IPS DF 6.9 (cell line): ENCODE measurements at regions not wholly inside any gene's neighbourhood (a gene's known extent, or its start where the extent isn't known, plus 50 kb on each side); places are given as distances from the start of the nearest gene placed in this dataset.
"Not testable (repeated sequence)": the region's sequence is repeated elsewhere in the genome, so short reads cannot be mapped to it uniquely, and the experiment has no call there.

Source experiments
- DNase-seq: peaks from one replicate; pipeline ENCODE4 v3.0.0-alpha.2; 2013; ENCODE audit warnings: low read depth, low spot score
- H3K27ac ChIP-seq: one replicate; pipeline ENCODE4 v1.5.1; 2013; ENCODE audit warnings: low read length, control low read depth
- H3K27me3 ChIP-seq: 2 replicates; pipeline ENCODE4 v1.6.1; 2013; ENCODE audit warnings: mild to moderate bottlenecking, low read length; ENCODE audit not compliant: control insufficient read depth, insufficient read depth
- H3K36me3 ChIP-seq: 2 replicates; pipeline ENCODE4 v1.6.1; 2013; ENCODE audit warnings: low read length; ENCODE audit not compliant: control insufficient read depth, insufficient read depth
- H3K4me1 ChIP-seq: 2 replicates; pipeline ENCODE4 v1.6.1; 2013; ENCODE audit warnings: low read length; ENCODE audit not compliant: control insufficient read depth, insufficient read depth
- H3K4me3 ChIP-seq: 2 replicates; pipeline ENCODE4 v1.5.1; 2013; ENCODE audit warnings: mild to moderate bottlenecking, low read length
- H3K9me3 ChIP-seq: 2 replicates; pipeline ENCODE4 v1.6.1; 2013; ENCODE audit warnings: low read length, inconsistent platforms; ENCODE audit not compliant: control insufficient read depth, insufficient read depth
- WGBS: extraction: QIAGEN DNeasy Blood & Tissue Kit; methylation state at CpG from one replicate; pipeline ENCODE4 v1.1.7; 2013; ENCODE audit warnings: mixed read lengths, missing lambda C conversion rate; ENCODE audit not compliant: insufficient read length, insufficient coverage; 5-methylcytosine and 5-hydroxymethylcytosine counted together

DNA sequence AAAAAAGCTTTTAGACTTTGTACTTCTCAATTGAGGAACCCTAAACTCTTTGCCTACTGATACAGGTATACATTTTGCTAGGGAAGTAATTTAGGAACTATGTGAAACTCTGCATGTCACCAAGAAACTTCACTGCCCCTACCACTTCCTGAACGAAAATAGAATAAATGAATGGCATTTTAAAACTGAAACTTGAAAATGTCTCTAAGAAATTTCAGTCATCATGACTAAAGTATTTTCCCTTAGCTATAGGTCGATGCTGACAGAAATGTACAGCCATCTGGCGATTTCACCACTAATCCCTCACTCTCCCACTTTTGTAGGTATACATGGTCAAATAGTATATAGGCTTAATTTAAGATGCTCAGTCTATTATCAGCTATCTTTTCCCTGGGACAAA, 194.9 kb upstream of the SYT10 start:
- no peaks in the 10 kb centered on the region for H3K9me3 ChIP-seq
- no peak overlapping the region for H3K27ac ChIP-seq
- DNase-seq = no peak
- WGBS = no CpG with 5 or more reads among the region's 3 CpGs
- no peaks in the 10 kb centered on the region for H3K27me3 ChIP-seq
- no peak overlapping the region for H3K4me3 ChIP-seq
- H3K36me3 ChIP-seq = no peaks in the 10 kb centered on the region
- no peaks in the 10 kb centered on the region for H3K4me1 ChIP-seq

DNA sequence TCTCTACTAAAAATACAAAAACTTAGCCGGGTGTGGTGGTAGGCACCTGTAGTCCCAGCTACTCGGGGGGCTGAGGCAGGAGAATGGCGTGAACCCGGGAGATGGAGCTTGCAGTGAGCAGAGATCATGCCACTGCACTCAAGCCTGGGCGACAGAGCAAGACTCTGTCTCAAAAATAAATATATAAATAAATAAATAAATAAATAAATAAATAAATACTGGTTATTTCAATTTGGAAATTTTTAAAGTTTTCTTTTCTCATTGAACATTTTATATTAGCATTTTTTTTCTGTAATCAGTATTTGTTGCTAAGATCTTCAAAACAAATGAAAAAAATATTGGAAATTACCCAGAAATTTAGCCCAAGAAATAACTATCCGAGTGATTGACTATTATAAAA, 197.3 kb upstream of the SYT10 start:
- H3K27ac ChIP-seq, H3K36me3 ChIP-seq, H3K9me3 ChIP-seq, H3K4me3 ChIP-seq, H3K27me3 ChIP-seq, H3K4me1 ChIP-seq, DNase-seq: not testable (repeated sequence)
- WGBS = no CpG with 5 or more reads among the region's 6 CpGs

DNA sequence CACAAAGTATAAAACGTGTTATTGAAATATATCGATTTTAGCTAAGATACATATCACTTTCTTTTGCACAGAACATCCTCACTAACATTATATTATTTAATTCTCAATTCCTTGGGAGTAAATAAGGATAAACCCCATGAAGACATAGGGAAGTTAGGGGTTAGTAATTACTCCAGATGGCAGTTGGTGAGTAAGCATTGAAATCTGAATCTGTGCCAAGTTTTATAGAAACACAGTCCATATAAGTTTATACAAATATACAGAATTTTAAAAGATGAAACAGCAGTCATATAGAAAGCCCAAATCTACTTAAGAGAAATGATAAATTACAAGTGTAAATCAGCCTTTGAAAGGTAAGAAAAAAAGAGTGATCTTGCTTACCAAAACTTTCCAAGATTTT, 200.4 kb upstream of the SYT10 start:
- no peaks in the 10 kb centered on the region for H3K4me1 ChIP-seq
- no peaks in the 10 kb centered on the region for H3K9me3 ChIP-seq
- no peak for DNase-seq
- no peak overlapping the region for H3K4me3 ChIP-seq
- WGBS = 100% methylated on average over 2 of the region's 2 CpGs
- H3K36me3 ChIP-seq = no peaks in the 10 kb centered on the region; the same call in 1 of the 2 replicates
- H3K27ac ChIP-seq = no peak overlapping the region
- no peaks in the 10 kb centered on the region for H3K27me3 ChIP-seq

DNA sequence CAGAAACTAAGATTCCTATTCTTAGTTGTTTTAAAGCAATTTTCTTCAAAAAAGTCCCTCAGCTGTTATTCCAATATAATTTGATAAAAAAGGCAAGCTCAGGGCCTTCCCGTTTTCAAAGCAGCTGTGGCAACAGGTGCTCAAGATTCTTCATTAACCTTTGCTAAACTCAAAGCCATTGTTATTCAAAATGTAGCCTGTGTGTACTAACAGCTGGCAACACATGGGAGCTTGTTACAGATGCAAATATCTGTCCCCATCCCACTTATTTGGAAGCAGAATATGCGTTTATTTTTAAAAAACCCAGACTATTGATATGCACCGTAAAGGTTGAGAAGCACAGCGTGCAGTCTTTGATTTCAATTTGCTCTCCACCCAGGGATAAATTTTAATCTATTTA, 210.4 kb upstream of the SYT10 start:
- no CpG with 5 or more reads among the region's 4 CpGs for WGBS
- no peak overlapping the region for H3K4me3 ChIP-seq
- no peaks in the 10 kb centered on the region for H3K4me1 ChIP-seq
- H3K9me3 ChIP-seq = no peaks in the 10 kb centered on the region; the same call in 1 of the 2 replicates
- H3K27me3 ChIP-seq = no peaks in the 10 kb centered on the region
- no peak overlapping the region for H3K27ac ChIP-seq
- H3K36me3 ChIP-seq = no peaks in the 10 kb centered on the region; the same call in 1 of the 2 replicates
- DNase-seq = no peak

DNA sequence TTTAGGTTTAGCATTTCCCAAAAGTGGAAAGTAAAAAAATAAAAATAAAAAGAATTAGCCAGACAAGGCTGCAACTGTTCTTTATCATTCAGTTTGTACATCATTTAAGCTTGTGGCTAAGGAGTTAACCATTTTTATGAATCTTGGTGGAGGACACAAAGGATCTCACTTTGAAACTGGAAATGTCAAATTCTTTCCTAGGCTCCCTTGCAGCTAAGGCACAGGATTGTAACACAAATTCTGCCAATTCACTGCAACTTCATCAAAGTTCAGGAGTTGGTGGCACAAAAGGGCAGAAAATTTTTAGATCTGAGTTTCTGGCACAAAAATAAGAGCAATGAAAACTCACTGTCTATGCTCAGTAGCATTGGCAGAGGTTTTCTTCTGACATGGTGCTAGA, 211.2 kb upstream of the SYT10 start:
- DNase-seq = no peak
- Histone ChIP-seq H3K27me3 (no peaks in the 10 kb centered on the region), H3K9me3 (no peaks in the 10 kb centered on the region; the same call in 1 of the 2 replicates), H3K4me1 (no peaks in the 10 kb centered on the region), H3K27ac (no peak overlapping the region), H3K36me3 (no peaks in the 10 kb centered on the region), H3K4me3 (no peak overlapping the region)

DNA sequence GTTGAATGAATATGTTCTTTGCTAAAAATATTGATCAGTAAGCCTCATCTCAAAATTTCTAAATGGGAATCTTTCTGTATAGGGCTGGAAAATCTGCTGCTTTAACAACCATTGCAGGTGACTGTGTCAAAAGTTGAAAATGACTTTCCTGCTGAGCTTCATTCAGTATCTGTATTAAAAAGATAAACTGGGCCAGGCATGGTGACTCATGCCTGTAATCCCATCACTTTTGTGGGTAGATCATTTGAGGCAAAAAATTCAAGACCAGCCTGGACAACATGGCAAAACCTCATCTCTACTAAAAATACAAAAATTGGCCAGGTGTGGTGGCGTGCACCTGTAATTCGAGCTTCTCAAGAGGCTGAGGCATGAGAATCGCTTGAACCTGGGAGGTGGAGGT, 213.7 kb upstream of the SYT10 start:
- Histone ChIP-seq H3K4me3 (no peak overlapping the region), H3K36me3 (no peaks in the 10 kb centered on the region), H3K27me3 (no peaks in the 10 kb centered on the region), H3K27ac (no peak overlapping the region), H3K4me1 (no peaks in the 10 kb centered on the region), H3K9me3 (no peaks in the 10 kb centered on the region; the same call in 1 of the 2 replicates)
- no CpG with 5 or more reads among the region's 3 CpGs for WGBS
- DNase-seq = no peak

DNA sequence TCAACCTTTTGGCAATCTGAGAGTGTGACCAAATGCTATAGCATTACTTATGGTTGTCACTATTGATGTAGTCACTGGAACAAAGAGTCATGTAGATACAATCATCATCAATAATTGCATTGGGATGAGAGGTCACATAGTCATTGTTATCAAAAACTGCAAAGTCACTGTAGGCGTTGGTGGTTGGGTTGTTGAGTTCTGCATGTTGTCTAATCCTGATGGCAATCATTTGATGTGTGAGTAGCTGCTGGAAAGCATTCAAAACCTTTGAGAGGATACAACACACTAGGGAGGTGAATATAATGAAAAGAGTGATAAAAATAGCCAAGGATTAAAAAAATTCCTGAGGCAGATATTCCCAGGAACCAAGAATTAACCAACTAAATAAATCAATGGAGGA, 214.7 kb upstream of the SYT10 start:
- no peaks in the 10 kb centered on the region for H3K27me3 ChIP-seq
- WGBS = no CpG with 5 or more reads among the region's 1 CpG
- H3K4me3 ChIP-seq = no peak overlapping the region
- H3K36me3 ChIP-seq = no peaks in the 10 kb centered on the region
- DNase-seq = no peak
- H3K27ac ChIP-seq = no peak overlapping the region
- no peaks in the 10 kb centered on the region for H3K4me1 ChIP-seq
- no peaks in the 10 kb centered on the region; the same call in 1 of the 2 replicates for H3K9me3 ChIP-seq

DNA sequence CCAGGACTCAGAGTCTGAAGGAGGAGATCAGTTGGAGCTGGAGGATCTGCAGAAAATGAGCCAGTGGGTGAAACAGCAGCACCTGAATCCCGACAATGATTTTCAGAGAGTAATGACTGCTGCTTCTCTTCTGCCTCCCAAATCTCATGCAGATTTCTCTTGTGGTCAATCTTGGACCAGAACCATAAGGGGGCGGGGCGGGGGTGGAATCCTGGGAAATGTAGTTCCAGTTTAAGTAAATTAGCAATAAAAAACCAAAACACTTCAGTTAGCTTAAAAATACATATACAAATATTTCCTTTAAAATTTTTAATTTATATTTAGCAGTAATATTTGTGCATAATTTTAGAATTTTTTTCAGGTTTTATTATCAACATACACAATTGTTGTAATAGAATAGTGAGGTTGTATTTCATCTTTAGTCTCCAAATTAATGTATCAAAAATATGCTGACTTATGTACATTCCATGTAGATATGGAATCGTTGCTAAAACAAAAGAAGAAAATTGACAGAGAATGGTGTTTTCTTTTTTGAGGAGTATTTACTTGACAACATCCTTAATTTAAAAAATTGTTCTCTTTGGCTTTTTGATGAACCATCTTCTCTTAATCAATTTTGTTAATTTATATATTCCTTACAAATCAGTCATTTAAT, 223.5 kb upstream of the SYT10 start:
- no peak for DNase-seq
- Histone ChIP-seq H3K9me3 (no peaks in the 10 kb centered on the region), H3K27me3 (no peaks in the 10 kb centered on the region), H3K27ac (no peak overlapping the region), H3K36me3 (no peaks in the 10 kb centered on the region), H3K4me1 (no peaks in the 10 kb centered on the region), H3K4me3 (no peak overlapping the region)
- no CpG with 5 or more reads among the region's 4 CpGs for WGBS

DNA sequence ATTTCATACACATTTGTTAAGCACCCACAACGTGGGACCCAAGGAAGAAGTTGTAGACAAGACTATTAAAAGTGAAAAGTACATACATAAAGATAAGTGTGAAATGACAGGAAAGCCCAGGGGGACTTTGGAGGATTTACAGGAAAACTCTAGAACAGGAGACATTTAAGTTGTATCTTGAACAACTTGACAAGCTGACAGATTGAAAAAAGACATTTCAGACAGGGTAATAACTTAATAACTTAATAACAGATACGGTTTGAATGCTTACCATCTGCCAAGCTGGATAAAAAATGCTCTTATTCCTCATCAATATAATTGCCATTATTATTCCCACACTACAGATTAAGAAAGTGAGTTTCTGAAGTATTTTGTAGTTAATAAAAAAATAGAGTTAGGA, 229.7 kb upstream of the SYT10 start:
- DNase-seq = no peak
- peaks cover 1% of the 10 kb centered on the region; the same call in 1 of the 2 replicates for H3K4me1 ChIP-seq
- no peak overlapping the region for H3K4me3 ChIP-seq
- H3K9me3 ChIP-seq = no peaks in the 10 kb centered on the region
- no peaks in the 10 kb centered on the region for H3K27me3 ChIP-seq
- no peak overlapping the region for H3K27ac ChIP-seq
- no peaks in the 10 kb centered on the region for H3K36me3 ChIP-seq
- WGBS = no CpG with 5 or more reads among the region's 2 CpGs

DNA sequence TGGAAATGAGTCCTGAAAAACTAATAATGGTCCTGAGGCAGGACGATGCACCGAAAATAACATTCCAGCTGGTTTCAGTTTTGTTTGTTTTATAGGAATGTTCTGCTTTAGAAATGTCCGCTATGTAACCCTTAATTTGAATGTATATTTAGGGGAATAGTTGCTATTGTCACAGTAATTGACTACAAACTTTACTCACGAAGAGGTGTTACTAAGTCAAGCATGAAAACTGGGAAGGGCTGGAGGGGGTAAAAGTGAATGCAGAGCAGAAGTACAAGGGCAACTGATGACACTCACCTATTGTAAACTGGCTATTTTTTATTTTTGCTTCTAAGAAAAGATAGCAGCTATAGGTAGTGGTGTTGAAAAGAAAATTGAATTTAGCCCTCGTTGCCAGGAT, 230.7 kb upstream of the SYT10 start:
- H3K27me3 ChIP-seq = no peaks in the 10 kb centered on the region
- DNase-seq = no peak
- H3K36me3 ChIP-seq = no peaks in the 10 kb centered on the region
- no peak overlapping the region for H3K27ac ChIP-seq
- H3K9me3 ChIP-seq = no peaks in the 10 kb centered on the region
- no peak overlapping the region for H3K4me3 ChIP-seq
- no CpG with 5 or more reads among the region's 5 CpGs for WGBS
- H3K4me1 ChIP-seq = peaks cover 1% of the 10 kb centered on the region; the same call in 1 of the 2 replicates

DNA sequence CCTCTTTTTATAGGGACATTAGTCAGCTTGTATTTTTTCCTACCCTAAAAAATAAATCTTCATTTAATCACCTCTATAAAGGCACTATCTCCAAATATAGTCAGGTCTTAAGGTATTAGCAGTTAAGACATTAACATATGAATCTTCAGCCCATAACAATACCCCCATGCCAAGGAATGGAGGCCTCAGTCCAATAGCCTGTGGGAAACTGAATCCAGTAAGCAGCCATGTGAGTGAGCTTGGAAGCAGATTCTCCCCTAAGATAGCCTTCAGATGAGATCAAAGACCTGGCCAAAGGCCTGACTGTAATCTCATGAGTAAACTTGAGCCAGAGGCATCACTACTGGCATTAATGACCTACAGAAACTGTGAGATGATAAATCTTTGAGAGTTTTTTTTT, 232.1 kb upstream of the SYT10 start:
- no peaks in the 10 kb centered on the region for H3K36me3 ChIP-seq
- peaks cover 1% of the 10 kb centered on the region; the same call in 1 of the 2 replicates for H3K4me1 ChIP-seq
- no peak overlapping the region for H3K27ac ChIP-seq
- H3K4me3 ChIP-seq = no peak overlapping the region
- DNase-seq = no peak
- no peaks in the 10 kb centered on the region for H3K9me3 ChIP-seq
- no peaks in the 10 kb centered on the region for H3K27me3 ChIP-seq
